Sigmoid colon (tissue), 6 donors: ENCODE measurements at regions not wholly inside any gene's neighbourhood (a gene's known extent, or its start where the extent isn't known, plus 50 kb on each side); places are given as distances from the start of the nearest gene placed in this dataset.

Experiments
- DNase-seq: peaks from one replicate; pipeline ENCODE4 v3.0.0-alpha.2; 2019
- H3K27ac ChIP-seq, 4 donors: fragments of 200-600 bp; sonication (generic); one replicate each; pipeline ENCODE4 v1.5.1; 2016 to 2019; ENCODE audit warnings: mild to moderate bottlenecking in 1 of 4
- H3K27me3 ChIP-seq, 3 donors: fragments of 200-600 bp; sonication (generic); one replicate each; pipeline ENCODE4 v1.5.1; 2019; ENCODE audit warnings: mild to moderate bottlenecking in 1 of 3
- H3K36me3 ChIP-seq, 4 donors: fragments of 200-600 bp; sonication (generic); one replicate each; pipeline ENCODE4 v1.5.1; 2016 to 2019
- H3K4me1 ChIP-seq, 4 donors: fragments of 200-600 bp; sonication (generic); one replicate each; pipeline ENCODE4 v1.5.1; 2017 to 2019
- H3K4me3 ChIP-seq, 4 donors: fragments of 200-600 bp; sonication (generic); one replicate each; pipeline ENCODE4 v1.5.1; 2017 to 2019; ENCODE audit warnings: mild to moderate bottlenecking in 2 of 4, moderate library complexity in 1 of 4
- H3K9me3 ChIP-seq, 4 donors: fragments of 200-600 bp in 3 of 4; sonication (generic) in 3 of 4; one replicate each; pipeline versions ENCODE4 v1.5.1 to v1.6.1; 2013 to 2019
- CTCF ChIP-seq, 4 experiments: fragments of 450-650 bp in 3 of 4; fragments of 200-600 bp in 1 of 4; IDR thresholded peaks; one replicate each; pipeline ENCODE4 v1.5.1; 2016 to 2019; ENCODE audit warnings: antibody characterized with exemption in 4 of 4, mild to moderate bottlenecking in 3 of 4, moderate library complexity in 2 of 4
- EP300 ChIP-seq, 4 donors: sonication (generic); formaldehyde crosslinking; IDR thresholded peaks; one replicate each; pipeline ENCODE4 v1.6.1; 2017; ENCODE audit warnings: antibody characterized with exemption in 4 of 4
- POLR2A ChIP-seq, 2 donors: fragments of 450-650 bp; IDR thresholded peaks; one replicate each; pipeline ENCODE4 v1.6.1; 2016; ENCODE audit warnings: antibody characterized with exemption in 2 of 2, mild to moderate bottlenecking in 2 of 2, moderate library complexity in 2 of 2
- POLR2AphosphoS5 ChIP-seq, 4 donors: sonication (generic); formaldehyde crosslinking; IDR thresholded peaks; one replicate each; pipeline ENCODE4 v1.6.1; 2017; ENCODE audit warnings: antibody characterized with exemption in 4 of 4
- WGBS, 2 donors: extraction: QIAGEN DNeasy Blood & Tissue Kit; methylation state at CpG; one replicate each; pipeline ENCODE4 v1.1.7; 2013; 5-methylcytosine and 5-hydroxymethylcytosine counted together
- intact Hi-C: fragments of 100-400 bp; cut with DNase I; formaldehyde crosslinking; loops from one replicate; pipeline ENCODE4 v1.15.1; 2023
- donor health status: healthy with polysubstance abuse.
- donor health status: healthy.

GRCh38 chr6:74927299-74927698 is 278.6 kb downstream of the COL12A1 start:
- peaks cover 0 to 15% (median 4%) of the 10 kb centered on the region in 4 donors for H3K4me1 ChIP-seq
- no peak overlapping the region for H3K27ac ChIP-seq
- no peak for DNase-seq
- no peaks in the 10 kb centered on the region for H3K27me3 ChIP-seq
- intact Hi-C loops, result no loop called here
- 76 to 84% methylated on average over 3 of the region's 3 CpGs for WGBS, 2 donors
- H3K36me3 ChIP-seq, result no peaks in the 10 kb centered on the region
- no peak overlapping the region for H3K4me3 ChIP-seq
- TF ChIP-seq EP300 (IDR thresholded peaks at IDR 0.05) (no peak), POLR2A (IDR thresholded peaks at IDR 0.05) (no peak), CTCF (IDR thresholded peaks at IDR 0.05) (no peak), POLR2AphosphoS5 (IDR thresholded peaks at IDR 0.05) (no peak)
- H3K9me3 ChIP-seq, result no peaks in the 10 kb centered on the region

GRCh38 chr6:74925683-74926082 is 280.2 kb downstream of the COL12A1 start:
- WGBS, 2 donors, result 53 to 82% methylated on average over 5 of the region's 5 CpGs
- Histone ChIP-seq H3K27ac (no peak overlapping the region), H3K9me3 (no peaks in the 10 kb centered on the region), H3K27me3 (no peaks in the 10 kb centered on the region), H3K4me3 (no peak overlapping the region), H3K36me3 (no peaks in the 10 kb centered on the region), H3K4me1 (no peaks in the 10 kb centered on the region)
- TF ChIP-seq CTCF (IDR thresholded peaks at IDR 0.05) (no peak), POLR2A (IDR thresholded peaks at IDR 0.05) (no peak), POLR2AphosphoS5 (IDR thresholded peaks at IDR 0.05) (no peak), EP300 (IDR thresholded peaks at IDR 0.05) (no peak)
- intact Hi-C loops, result no loop called here
- DNase-seq, result no peak

- H3K4me3 ChIP-seq, result no peak overlapping the region
- H3K27ac ChIP-seq, result no peak overlapping the region
- H3K36me3 ChIP-seq, result no peaks in the 10 kb centered on the region
- H3K4me1 ChIP-seq, result no peaks in the 10 kb centered on the region
- no peak for DNase-seq
- intact Hi-C loops, result no loop called here
- TF ChIP-seq EP300 (IDR thresholded peaks at IDR 0.05) (no peak), CTCF (IDR thresholded peaks at IDR 0.05) (no peak), POLR2A (IDR thresholded peaks at IDR 0.05) (no peak), POLR2AphosphoS5 (IDR thresholded peaks at IDR 0.05) (no peak)
- H3K27me3 ChIP-seq, result no peaks in the 10 kb centered on the region
- H3K9me3 ChIP-seq, result no peaks in the 10 kb centered on the region
- 75 to 84% methylated on average over 3 of the region's 3 CpGs for WGBS, 2 donors
Measured at GRCh38 chr6:74914888-74915287, 291.0 kb downstream of the COL12A1 start.

- H3K4me3 ChIP-seq, result no peak overlapping the region
- no peak for DNase-seq
- no peaks in the 10 kb centered on the region for H3K27me3 ChIP-seq
- TF ChIP-seq POLR2A (IDR thresholded peaks at IDR 0.05) (no peak), EP300 (IDR thresholded peaks at IDR 0.05) (no peak), POLR2AphosphoS5 (IDR thresholded peaks at IDR 0.05) (no peak), CTCF (IDR thresholded peaks at IDR 0.05) (no peak)
- intact Hi-C loops, result no loop called here
- no peaks in the 10 kb centered on the region for H3K4me1 ChIP-seq
- no peaks in the 10 kb centered on the region for H3K9me3 ChIP-seq
- no peak overlapping the region for H3K27ac ChIP-seq
- H3K36me3 ChIP-seq, result no peaks in the 10 kb centered on the region
- WGBS, 2 donors, result 47 to 65% methylated on average over 3 of the region's 3 CpGs
Measured at GRCh38 chr6:74912234-74912633, 293.6 kb downstream of the COL12A1 start.

- Histone ChIP-seq H3K27me3 (no peaks in the 10 kb centered on the region), H3K4me3 (no peak overlapping the region), H3K9me3 (peaks cover 0 to 6% (median 2%) of the 10 kb centered on the region in 4 donors), H3K4me1 (no peaks in the 10 kb centered on the region), H3K27ac (no peak overlapping the region), H3K36me3 (no peaks in the 10 kb centered on the region)
- TF ChIP-seq POLR2AphosphoS5 (IDR thresholded peaks at IDR 0.05) (no peak), POLR2A (IDR thresholded peaks at IDR 0.05) (no peak), CTCF (IDR thresholded peaks at IDR 0.05) (no peak), EP300 (IDR thresholded peaks at IDR 0.05) (no peak)
- no peak for DNase-seq
- intact Hi-C loops, result no loop called here
- WGBS, 2 donors, result 94% methylated on average over 2 of the region's 2 CpGs
Measured at GRCh38 chr6:74902846-74903245, 303.0 kb downstream of the COL12A1 start.
